HL-60 (cell line): ENCODE measurements at regions not wholly inside any gene's neighbourhood (a gene's known extent, or its start where the extent isn't known, plus 50 kb on each side); places are given as distances from the start of the nearest gene placed in this dataset.

ENCODE experiments used
- GABPA ChIP-seq: IDR thresholded peaks from 2 replicates; pipeline ENCODE4 v1.6.1; 2012; ENCODE audit warnings: low read depth
- POLR2AphosphoS5 ChIP-seq: IDR thresholded peaks from 2 replicates; pipeline ENCODE4 v1.6.1; 2012; ENCODE audit warnings: low read depth
- TF ChIP-seq, protein P1 (sequence below): IDR thresholded peaks from one replicate; pipeline ENCODE4 v1.5.1; 2011; ENCODE audit warnings: low read length, control low read depth, inconsistent platforms; ENCODE audit not compliant: insufficient read depth
- TF ChIP-seq, protein P2 (sequence below): IDR thresholded peaks from 2 replicates; pipeline ENCODE4 v1.6.1; 2012; ENCODE audit warnings: low read depth; ENCODE audit not compliant: insufficient replicate concordance

DNA sequence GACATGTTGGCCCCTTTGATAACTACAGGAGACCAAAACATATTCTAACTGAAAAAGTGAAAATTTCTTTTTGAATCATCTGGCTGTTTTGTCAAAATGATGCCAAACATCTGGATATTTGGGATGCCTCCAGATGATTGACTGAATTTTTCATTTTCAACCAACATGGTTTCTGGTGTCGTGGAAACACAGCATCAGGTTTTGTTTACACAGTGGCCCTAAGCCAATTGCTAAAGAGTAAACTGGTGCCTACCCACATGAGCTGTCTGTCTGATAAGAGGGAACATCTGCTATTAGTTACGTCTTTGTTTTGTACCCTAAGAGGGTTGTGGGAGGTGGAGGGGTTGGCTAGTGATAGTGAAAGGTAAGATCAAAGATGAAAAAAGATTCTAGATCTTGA lies 204.8 kb downstream of the KCNK2 start:
- TF ChIP-seq, protein P1, sequence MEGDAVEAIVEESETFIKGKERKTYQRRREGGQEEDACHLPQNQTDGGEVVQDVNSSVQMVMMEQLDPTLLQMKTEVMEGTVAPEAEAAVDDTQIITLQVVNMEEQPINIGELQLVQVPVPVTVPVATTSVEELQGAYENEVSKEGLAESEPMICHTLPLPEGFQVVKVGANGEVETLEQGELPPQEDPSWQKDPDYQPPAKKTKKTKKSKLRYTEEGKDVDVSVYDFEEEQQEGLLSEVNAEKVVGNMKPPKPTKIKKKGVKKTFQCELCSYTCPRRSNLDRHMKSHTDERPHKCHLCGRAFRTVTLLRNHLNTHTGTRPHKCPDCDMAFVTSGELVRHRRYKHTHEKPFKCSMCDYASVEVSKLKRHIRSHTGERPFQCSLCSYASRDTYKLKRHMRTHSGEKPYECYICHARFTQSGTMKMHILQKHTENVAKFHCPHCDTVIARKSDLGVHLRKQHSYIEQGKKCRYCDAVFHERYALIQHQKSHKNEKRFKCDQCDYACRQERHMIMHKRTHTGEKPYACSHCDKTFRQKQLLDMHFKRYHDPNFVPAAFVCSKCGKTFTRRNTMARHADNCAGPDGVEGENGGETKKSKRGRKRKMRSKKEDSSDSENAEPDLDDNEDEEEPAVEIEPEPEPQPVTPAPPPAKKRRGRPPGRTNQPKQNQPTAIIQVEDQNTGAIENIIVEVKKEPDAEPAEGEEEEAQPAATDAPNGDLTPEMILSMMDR: no peak
- TF ChIP-seq GABPA (no peak), POLR2AphosphoS5 (no peak)
- TF ChIP-seq, protein P2, sequence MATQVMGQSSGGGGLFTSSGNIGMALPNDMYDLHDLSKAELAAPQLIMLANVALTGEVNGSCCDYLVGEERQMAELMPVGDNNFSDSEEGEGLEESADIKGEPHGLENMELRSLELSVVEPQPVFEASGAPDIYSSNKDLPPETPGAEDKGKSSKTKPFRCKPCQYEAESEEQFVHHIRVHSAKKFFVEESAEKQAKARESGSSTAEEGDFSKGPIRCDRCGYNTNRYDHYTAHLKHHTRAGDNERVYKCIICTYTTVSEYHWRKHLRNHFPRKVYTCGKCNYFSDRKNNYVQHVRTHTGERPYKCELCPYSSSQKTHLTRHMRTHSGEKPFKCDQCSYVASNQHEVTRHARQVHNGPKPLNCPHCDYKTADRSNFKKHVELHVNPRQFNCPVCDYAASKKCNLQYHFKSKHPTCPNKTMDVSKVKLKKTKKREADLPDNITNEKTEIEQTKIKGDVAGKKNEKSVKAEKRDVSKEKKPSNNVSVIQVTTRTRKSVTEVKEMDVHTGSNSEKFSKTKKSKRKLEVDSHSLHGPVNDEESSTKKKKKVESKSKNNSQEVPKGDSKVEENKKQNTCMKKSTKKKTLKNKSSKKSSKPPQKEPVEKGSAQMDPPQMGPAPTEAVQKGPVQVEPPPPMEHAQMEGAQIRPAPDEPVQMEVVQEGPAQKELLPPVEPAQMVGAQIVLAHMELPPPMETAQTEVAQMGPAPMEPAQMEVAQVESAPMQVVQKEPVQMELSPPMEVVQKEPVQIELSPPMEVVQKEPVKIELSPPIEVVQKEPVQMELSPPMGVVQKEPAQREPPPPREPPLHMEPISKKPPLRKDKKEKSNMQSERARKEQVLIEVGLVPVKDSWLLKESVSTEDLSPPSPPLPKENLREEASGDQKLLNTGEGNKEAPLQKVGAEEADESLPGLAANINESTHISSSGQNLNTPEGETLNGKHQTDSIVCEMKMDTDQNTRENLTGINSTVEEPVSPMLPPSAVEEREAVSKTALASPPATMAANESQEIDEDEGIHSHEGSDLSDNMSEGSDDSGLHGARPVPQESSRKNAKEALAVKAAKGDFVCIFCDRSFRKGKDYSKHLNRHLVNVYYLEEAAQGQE: no peak
